Kidney epithelial cell (primary cell): ENCODE measurements at regions not wholly inside any gene's neighbourhood (a gene's known extent, or its start where the extent isn't known, plus 50 kb on each side); places are given as distances from the start of the nearest gene placed in this dataset.
A peak's percentile ranks its signal among the peaks of the same experiment; 100 is the strongest.

Experiments
- DNase-seq: peaks from one replicate; pipeline ENCODE4 v3.0.0-alpha.2; 2010; ENCODE audit warnings: low read depth
- H3K27me3 ChIP-seq: 2 replicates; pipeline ENCODE4 v1.6.0; 2011; ENCODE audit warnings: low read length; ENCODE audit not compliant: control insufficient read depth, insufficient read depth
- H3K36me3 ChIP-seq: 2 replicates; pipeline ENCODE4 v1.5.1; 2011; ENCODE audit warnings: low read length; ENCODE audit not compliant: control insufficient read depth, insufficient read depth
- H3K4me3 ChIP-seq: 2 replicates; pipeline ENCODE4 v1.5.1; 2011; ENCODE audit warnings: low read depth, mild to moderate bottlenecking, control low read depth, low read length
- TF ChIP-seq, protein P1 (sequence below): IDR thresholded peaks from 2 replicates; pipeline ENCODE4 v1.5.1; 2011; ENCODE audit warnings: mild to moderate bottlenecking, moderate library complexity, low read length, control low read depth, inconsistent platforms; ENCODE audit not compliant: insufficient read depth, poor library complexity, severe bottlenecking

DNA sequence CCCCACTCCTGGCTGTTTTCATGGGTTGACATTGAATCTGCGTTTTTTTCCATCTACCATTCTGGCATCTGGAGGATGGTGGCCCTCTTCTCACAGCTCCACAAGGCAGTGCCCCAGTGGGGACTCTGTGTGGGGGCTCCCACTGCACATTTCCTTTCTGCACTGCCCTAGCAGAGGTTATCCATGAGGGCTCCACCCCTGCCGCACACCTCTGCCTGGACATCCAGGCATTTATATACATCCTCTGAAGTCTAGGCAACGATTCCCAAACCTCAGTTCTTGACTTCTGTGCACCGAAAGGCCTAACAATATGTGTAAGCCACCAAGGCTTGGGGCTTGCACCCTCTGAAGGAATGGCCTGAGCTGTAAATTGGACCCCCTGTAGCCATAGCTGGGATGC lies 147.9 kb upstream of the FMN2 start:
- TF ChIP-seq, protein P1, sequence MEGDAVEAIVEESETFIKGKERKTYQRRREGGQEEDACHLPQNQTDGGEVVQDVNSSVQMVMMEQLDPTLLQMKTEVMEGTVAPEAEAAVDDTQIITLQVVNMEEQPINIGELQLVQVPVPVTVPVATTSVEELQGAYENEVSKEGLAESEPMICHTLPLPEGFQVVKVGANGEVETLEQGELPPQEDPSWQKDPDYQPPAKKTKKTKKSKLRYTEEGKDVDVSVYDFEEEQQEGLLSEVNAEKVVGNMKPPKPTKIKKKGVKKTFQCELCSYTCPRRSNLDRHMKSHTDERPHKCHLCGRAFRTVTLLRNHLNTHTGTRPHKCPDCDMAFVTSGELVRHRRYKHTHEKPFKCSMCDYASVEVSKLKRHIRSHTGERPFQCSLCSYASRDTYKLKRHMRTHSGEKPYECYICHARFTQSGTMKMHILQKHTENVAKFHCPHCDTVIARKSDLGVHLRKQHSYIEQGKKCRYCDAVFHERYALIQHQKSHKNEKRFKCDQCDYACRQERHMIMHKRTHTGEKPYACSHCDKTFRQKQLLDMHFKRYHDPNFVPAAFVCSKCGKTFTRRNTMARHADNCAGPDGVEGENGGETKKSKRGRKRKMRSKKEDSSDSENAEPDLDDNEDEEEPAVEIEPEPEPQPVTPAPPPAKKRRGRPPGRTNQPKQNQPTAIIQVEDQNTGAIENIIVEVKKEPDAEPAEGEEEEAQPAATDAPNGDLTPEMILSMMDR, result no peak
- no peaks in the 10 kb centered on the region for H3K36me3 ChIP-seq

DNA sequence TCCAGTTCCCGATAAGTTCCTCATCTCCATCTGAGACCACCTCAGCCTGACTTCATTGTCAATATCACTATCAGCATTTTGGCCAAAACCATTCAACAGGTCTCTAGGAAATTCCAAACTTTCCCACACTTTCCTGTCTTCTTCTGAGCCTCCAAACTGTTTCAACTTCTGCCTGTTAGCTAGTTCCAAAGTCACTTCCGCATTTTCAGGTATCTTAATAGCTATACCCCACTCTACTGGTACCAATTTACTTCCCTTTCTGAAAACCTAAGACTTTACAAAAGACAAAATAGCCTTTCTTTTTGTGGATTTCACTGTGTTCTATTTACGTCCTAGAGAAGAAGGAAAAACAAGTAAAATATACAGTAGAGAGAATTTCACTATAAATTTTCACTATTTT lies 147.0 kb upstream of the FMN2 start:
- no peaks in the 10 kb centered on the region for H3K27me3 ChIP-seq
- DNase-seq, result no peak
- H3K4me3 ChIP-seq, result no peak overlapping the region
- TF ChIP-seq, protein P1, result no peak
- no peaks in the 10 kb centered on the region for H3K36me3 ChIP-seq

More for the DNA sequence above, 147.9 kb upstream of the FMN2 start:
- no peaks in the 10 kb centered on the region for H3K27me3 ChIP-seq
- DNase-seq, result no peak
- H3K4me3 ChIP-seq, result no peak overlapping the region

DNA sequence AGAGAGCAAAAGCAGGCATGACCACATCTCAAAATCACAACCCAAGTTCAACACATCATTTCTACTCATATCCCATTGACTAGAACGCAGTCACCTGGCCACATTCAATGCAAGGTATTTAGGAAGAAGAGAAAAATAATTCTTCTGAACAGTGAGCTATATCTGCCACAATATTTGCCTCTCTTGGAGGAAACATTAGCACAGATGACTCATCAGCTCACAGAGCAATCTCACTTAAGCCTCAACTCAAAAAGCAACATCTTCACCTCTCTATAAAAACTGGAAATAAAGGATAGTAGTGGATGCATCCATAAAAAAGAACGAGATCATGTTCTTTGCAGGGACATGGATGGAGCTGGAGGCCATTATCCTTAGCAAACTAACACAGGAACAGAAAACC lies 143.9 kb upstream of the FMN2 start:
- no peak overlapping the region for H3K4me3 ChIP-seq
- no peak for DNase-seq
- TF ChIP-seq, protein P1, result no peak
- no peaks in the 10 kb centered on the region for H3K36me3 ChIP-seq
- H3K27me3 ChIP-seq, result no peaks in the 10 kb centered on the region

DNA sequence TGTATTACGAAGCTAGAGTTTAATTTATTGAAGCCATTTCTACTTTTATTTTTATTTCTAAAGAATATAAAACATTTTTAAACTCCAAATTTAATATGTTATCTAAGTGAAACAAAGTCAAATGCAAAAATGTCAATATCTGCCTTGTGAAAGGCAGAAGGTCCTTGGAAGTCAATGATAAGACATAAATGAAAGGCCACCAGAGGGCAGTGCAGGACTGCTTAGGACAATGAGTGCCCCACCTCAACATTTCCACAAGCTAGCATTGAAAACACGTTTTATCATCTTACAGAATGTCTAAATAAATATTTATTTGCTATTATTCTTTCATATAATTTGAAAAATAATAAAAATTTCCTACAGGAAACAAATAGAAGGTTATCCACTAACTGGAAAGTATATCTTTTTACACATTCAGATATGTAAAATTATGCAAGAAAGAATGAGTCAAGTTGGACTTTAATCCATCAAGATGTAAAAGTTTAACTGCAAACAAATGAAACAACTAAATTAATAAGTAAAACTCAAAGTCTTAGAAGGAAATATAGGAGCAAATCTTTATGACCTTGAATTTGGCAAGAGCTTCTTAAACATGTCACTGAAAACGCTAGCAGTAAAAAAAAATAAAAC lies 140.1 kb upstream of the FMN2 start:
- H3K36me3 ChIP-seq, result no peaks in the 10 kb centered on the region
- TF ChIP-seq, protein P1, result peak; percentile 79
- H3K4me3 ChIP-seq, result no peak overlapping the region
- no peaks in the 10 kb centered on the region for H3K27me3 ChIP-seq
- no peak for DNase-seq

DNA sequence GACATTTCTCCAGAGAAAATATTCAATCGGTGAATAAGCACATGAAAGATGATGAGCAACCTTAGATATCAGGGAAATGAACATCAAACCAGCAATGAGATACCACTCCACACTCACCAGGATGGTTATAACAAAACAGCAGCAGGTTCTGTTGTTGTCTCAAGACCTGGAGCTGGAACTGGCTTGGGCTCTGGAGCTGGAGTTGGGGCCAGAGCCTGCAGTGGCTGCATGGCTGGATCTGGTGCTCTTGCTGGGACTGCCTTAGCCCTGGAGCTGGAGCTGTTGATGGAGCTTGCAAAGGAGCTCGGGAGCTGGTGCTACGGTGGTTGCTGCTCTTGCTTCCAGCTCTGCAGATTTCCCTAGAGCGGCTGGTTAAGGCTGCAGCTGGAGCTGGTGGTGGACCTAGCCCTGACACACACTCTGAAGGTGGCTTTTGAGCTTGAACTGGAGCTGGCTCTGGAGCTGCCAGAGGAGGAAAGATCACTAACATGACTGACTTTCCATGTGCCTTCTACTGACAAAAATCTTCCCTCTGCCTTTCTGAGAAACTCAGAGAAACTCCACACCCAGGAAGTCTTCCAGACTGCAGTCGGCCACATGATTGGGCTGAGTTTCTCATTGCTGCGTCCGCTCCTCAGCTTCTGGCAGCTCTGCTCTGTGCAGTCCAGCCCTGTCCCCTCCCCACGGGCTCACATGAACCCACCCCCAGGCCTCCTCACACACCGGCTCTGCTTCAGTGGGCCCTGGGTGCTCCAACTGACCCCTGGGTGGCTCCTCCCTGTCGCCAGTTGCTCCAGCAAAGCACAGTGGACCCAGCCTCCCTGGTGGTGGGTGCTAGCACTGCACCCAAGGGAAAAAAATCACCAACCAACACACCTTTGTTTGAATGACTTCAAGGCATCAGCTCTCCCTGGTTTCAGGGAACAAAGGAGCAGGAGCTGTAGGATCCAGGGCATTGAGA lies 139.1 kb upstream of the FMN2 start:
- no peaks in the 10 kb centered on the region for H3K27me3 ChIP-seq
- no peak for DNase-seq
- H3K4me3 ChIP-seq, result no peak overlapping the region
- TF ChIP-seq, protein P1, result peak; percentile 73
- H3K36me3 ChIP-seq, result no peaks in the 10 kb centered on the region
